CD4-positive, alpha-beta T cell treated with Interleukin-1 beta for 1 hour (primary cell): ENCODE measurements at regions not wholly inside any gene's neighbourhood (a gene's known extent, or its start where the extent isn't known, plus 50 kb on each side); places are given as distances from the start of the nearest gene placed in this dataset.

ENCODE experiments used
- DNase-seq, 2 donors: peaks; one replicate each; pipeline ENCODE4 v3.0.0-alpha.2; 2020 to 2022

DNA sequence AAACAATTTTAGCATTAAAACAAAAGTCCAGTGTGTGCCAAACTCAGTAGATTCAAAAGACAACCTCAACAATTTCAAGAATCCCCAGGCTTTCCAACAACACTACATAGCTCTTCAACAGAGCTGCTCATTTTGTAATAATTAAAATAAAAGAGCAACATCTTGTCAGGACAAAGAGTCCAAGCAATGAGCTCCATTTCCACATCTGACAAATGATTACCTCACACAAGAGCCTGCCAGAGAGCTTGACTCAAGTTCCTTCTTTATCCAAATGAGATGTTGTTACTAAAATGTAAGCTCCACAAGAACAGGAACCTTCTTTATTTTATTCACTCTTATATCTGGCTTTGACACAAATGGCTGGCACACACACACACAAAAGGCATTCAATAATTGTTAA is 449.8 kb downstream of the HACE1 start:
- DNase-seq = no peak

DNA sequence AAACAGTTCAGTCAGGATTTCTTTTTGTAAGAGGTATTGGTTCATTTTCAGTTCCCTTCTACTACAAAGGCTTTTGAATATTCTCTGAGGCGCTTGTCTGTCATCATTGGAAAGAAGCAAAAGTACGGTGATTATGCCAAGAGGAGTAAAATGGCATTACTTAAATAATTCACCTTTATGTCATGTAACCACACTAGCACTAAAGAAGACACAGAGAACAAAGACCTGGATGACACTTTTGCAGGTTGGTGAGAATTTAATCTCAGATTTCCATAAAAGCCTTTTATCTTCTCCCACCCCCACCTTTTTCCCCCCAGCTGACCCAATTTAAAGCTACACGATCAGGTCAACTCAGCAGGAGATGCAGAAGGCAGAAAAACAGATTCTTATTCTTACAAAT is 451.8 kb downstream of the HACE1 start:
- DNase-seq = no peak

GRCh38 chr6:104404377-104404776 is 455.3 kb downstream of the HACE1 start:
- DNase-seq = no peak

GRCh38 chr6:104402572-104402971 is 457.1 kb downstream of the HACE1 start:
- no peak for DNase-seq

DNA sequence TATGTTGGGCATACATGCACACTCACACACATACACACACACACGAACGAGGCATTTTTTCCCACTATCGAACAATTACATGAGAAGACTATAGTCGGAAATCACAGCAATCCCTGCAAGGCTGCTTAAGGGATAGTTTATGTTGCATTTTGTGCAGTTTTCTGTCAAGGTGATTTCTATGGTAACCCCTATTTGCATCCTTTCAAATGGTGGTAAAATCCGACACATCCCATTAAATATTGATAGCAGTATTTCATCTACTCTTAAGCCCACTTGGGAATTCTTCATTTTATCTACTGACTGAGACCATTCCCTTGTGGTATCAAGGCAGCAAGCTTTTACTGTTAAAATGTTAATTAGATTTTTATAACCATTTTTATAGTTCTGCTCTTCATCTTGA is 457.8 kb downstream of the HACE1 start:
- no peak for DNase-seq

- DNase-seq = no peak
Observed at GRCh38 chr6:104400844-104401243, 458.9 kb downstream of the HACE1 start.

DNA sequence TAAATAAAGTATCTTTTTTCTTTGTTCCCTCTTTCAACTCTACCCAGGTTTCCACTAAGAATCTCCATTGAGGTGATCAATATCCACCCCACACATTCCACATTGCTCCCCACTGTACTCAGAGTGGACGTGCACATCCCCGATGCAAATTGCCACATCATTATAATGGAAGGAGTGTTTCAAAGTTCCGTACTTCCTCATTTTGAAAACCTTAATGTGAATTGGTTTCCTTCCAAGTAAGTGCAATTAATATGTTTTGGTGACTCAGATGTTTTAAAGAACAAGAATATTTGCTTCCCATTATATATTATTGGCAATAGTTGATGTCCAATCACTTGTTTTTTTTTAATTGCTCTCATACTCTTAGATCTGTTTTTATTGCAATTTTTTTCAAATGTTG is 463.6 kb downstream of the HACE1 start:
- no peak for DNase-seq

DNA sequence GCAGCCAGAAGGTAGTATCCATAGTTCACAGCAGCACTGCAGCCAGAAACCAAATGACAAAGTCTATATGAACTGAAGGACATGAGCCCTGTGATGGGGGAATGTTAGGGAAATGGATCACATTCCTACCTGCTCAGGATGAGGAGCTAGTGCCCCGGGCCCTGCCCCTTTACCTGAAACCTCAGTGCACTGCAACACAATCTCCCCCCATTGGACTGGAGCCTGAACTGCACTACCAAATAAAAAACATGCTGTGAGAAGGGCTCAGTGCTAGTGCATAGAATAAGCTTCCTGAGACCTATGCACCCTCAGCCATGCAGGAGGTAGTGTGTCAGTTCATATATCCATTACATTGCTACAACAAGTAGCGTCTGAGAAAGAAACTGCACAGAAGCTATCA is 477.8 kb downstream of the HACE1 start:
- no peak for DNase-seq

GRCh38 chr6:104365451-104366234 is 494.1 kb downstream of the HACE1 start:
- DNase-seq = no peak

- no peak for DNase-seq
Observed at GRCh38 chr6:104357928-104358327, 501.8 kb downstream of the HACE1 start.

DNA sequence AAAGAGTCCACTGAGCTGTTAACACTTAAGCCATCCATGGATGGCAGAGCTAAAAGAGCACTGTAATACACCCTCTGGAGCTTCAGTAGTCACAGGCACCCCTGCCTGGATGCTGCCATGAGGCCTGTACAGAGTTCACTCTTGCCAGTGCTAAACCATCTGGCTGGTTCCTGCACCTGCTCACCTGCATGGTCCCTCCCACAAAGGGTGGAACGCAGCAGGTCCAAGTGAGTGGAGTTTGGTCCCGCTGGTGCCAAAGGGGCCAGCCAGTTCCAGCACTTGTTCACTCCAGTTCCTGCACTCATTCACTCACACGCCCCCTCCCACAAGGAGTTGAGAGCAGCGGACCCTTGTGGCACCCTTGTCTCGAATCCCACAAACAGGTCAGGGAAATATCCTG is 503.5 kb downstream of the HACE1 start:
- DNase-seq = no peak

DNA sequence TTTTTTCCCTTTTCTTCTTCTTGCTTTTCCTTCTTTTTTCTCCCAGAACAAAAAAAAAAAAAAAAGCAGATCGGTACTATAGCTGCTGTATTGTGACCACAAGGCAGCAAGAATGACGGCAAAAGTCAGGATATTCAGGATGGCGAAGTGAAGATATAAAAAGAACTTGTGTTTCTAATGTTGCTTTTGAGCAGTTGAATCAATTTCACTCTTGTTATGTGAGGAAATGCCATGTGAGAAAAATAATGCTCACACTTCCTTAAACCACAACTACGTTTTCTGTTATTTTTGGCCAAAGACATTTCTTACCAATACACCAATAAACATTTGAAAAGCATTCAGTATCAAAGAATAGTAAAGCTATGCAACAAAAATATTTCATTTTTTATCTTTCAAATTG is 510.5 kb downstream of the HACE1 start:
- no peak for DNase-seq

- DNase-seq = no peak
Observed at GRCh38 chr6:104344223-104344622, 515.5 kb downstream of the HACE1 start.

GRCh38 chr6:104332364-104332763 is 527.4 kb downstream of the HACE1 start:
- DNase-seq = no peak

- DNase-seq = no peak
Observed at GRCh38 chr6:104326173-104327001, 533.3 kb downstream of the HACE1 start.

- DNase-seq = no peak
Observed at GRCh38 chr6:104325341-104326172, 534.2 kb downstream of the HACE1 start.

GRCh38 chr6:104324301-104324700 is 535.4 kb downstream of the HACE1 start:
- no peak for DNase-seq

DNA sequence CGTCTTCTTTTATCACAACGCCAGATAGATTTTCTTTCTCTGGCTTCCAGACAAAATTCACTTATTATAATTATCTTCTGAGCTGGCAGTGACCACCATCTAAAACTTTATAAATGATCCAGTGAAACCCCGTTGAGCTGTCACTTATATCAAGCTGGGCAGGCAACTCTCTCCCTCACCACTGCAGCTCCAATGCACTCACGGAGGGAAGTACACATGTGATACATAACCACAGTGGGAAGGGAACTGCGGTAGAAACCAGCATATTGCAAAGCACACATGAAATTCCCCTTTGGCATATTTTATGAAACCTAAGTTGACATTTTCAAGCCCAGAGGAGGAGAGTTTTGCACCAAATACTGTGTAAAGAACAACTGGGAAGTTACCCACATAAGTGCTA is 536.9 kb downstream of the HACE1 start:
- no peak for DNase-seq

DNA sequence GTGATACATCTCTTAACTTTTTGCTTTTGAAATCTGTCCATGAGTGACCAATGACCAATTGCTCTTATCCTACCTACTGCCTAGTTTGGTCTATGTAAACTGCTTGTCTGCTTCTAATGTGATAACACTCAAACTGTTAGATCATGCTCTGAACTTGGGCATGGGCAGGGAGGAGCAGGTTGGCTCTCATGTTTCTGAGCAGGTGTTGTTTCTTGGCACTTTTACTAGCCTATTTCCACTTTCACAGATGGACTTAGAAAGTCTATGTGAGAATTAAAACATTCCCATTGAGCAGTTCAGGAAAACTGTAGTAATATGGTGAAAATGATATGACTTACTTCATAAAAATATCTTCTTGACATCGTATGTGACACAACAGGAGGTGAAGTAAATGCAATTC is 538.4 kb downstream of the HACE1 start:
- DNase-seq = no peak

- no peak for DNase-seq
Observed at GRCh38 chr6:104320896-104321295, 538.8 kb downstream of the HACE1 start.

DNA sequence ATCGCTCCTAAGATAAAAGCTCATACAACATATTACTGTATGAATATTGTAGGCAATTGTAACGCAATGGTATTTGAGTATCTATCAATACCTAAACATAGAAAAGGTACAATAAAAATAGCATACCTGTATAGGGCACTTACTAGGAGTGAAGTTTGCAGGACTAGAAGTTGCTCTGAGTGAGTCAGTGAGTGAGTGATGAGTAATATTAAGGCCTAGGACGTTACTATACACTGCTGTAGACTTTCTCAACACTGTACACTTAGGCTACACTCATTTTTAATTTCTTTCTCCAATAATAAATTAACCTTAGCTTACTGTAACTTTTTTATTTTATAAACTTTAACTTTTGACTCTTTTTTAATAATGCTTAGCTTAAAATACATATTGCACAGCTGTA is 546.9 kb downstream of the HACE1 start:
- DNase-seq = no peak

DNA sequence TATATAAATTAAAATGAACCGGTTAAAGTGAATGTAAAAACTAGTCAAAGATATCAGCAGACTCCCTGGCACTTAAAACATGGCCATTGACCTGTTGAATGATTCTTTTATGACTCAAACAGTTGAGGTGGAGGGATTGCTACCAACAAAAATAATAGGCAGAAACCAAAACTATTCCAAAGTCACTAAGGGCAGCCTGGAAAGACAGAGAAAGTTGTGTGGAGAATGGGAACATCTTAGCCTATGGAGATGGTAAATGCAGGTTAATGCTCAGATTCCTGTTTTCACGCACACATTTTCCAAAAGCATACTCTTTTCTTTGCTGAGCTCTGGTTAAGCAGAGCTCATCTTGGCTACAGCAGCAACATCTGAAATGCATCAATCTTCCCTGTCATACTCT is 553.5 kb downstream of the HACE1 start:
- DNase-seq = no peak

DNA sequence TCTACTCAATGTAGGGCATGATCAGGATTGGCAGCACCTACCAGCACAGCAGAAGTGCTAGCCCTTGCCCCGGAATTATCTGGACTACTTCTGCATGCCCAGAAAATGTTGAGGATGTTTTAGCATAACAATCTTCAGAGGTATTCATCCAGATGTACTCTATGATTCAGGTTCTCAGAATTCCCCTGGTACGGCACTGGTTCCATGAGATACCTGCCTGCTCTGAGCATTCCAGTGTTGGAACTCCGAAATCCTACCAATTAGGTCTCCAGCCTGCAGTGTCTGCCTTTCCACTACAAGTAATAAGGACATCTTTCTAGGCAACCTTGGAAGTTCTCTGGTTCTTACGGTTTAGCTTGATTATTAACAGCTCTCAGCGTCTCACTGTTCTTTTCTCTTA is 554.5 kb downstream of the HACE1 start:
- DNase-seq = no peak

- no peak for DNase-seq
Observed at GRCh38 chr6:104301951-104302350, 557.8 kb downstream of the HACE1 start.
